Aorta (tissue), 5 donors: ENCODE measurements at regions not wholly inside any gene's neighbourhood (a gene's known extent, or its start where the extent isn't known, plus 50 kb on each side); places are given as distances from the start of the nearest gene placed in this dataset.
A peak's percentile ranks its signal among the peaks of the same experiment; 100 is the strongest.

Source experiments
- ATAC-seq: fragments of 200-7000 bp; cut with Tn5 transposase; one replicate; pipeline ENCODE4 v1.9.1; 2022; ENCODE audit warnings: moderate library complexity; ENCODE audit not compliant: low FRiP score
- DNase-seq, 2 donors: peaks; one replicate each; pipeline ENCODE4 v3.0.0-alpha.2; 2020
- H3K27ac ChIP-seq, 2 donors: one replicate each; pipeline ENCODE4 v1.5.1; 2013; ENCODE audit warnings: low read length in 2 of 2, mild to moderate bottlenecking in 2 of 2, moderate library complexity in 2 of 2, control low read depth in 1 of 2, inconsistent platforms in 1 of 2, low read depth in 1 of 2
- H3K27me3 ChIP-seq, 2 donors: one replicate each; pipeline ENCODE4 v1.6.1; 2013; ENCODE audit warnings: control low read depth in 1 of 2, low read length in 1 of 2, mild to moderate bottlenecking in 1 of 2, moderate library complexity in 1 of 2; ENCODE audit not compliant: insufficient read depth in 2 of 2, control insufficient read depth in 1 of 2
- H3K36me3 ChIP-seq, 2 donors: one replicate each; pipeline ENCODE4 v1.6.1; 2013; ENCODE audit warnings: control low read depth in 1 of 2, low read length in 1 of 2, mild to moderate bottlenecking in 1 of 2; ENCODE audit not compliant: insufficient read depth in 2 of 2, control insufficient read depth in 1 of 2
- H3K4me1 ChIP-seq, 2 donors: one replicate each; pipeline ENCODE4 v1.6.1; 2013; ENCODE audit warnings: low read length in 2 of 2, control low read depth in 1 of 2, mild to moderate bottlenecking in 1 of 2, moderate library complexity in 1 of 2; ENCODE audit not compliant: insufficient read depth in 2 of 2, control insufficient read depth in 1 of 2
- H3K4me3 ChIP-seq, 2 donors: one replicate each; pipeline ENCODE4 v1.5.1; 2013; ENCODE audit warnings: low read length in 2 of 2, control low read depth in 1 of 2, mild to moderate bottlenecking in 1 of 2
- H3K9me3 ChIP-seq: one replicate; pipeline ENCODE4 v1.6.1; 2013; ENCODE audit warnings: mild to moderate bottlenecking, low read length; ENCODE audit not compliant: control insufficient read depth
- WGBS, 2 donors: extraction: QIAGEN DNeasy Blood & Tissue Kit; methylation state at CpG; one replicate each; pipeline ENCODE4 v1.1.7; 2013; 5-methylcytosine and 5-hydroxymethylcytosine counted together
- intact Hi-C, 2 donors: fragments of 100-400 bp; cut with DNase I; formaldehyde crosslinking; loops; one replicate each; pipeline versions ENCODE4 v1.14.2 to v1.15.0; 2022
- donor health status: healthy with polysubstance abuse.
- donor health status: Bipolar disorder and iron deficiency.
- donor health status: DM: no; HTN: no; CAD: no.
- donor health status: DM: no; HTN: no; CAD: no.
- donor health status: DM: yes; HTN: yes; CAD: no.

DNA sequence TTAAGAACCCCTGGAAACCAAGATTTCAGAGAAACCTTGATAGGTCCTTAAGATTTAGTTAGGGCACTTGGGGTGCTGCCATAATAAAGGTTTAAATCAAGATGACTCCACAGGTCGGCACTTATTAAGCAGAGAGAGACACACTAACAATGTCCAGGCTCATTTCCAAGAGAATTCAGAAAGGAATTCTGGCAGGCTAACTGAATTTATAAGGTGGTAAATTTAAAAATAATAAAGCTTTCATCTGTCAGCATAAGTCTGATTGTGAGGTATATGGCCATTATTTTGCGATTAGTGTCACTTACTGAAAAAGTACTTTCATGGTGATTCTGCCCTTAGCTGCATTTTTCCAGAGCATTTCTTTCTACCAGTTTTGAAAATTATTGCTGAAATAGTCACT is 472.7 kb downstream of the ARAP2 start:
- WGBS, 2 donors, result 8 to 20% methylated on average over 2 of the region's 2 CpGs

DNA sequence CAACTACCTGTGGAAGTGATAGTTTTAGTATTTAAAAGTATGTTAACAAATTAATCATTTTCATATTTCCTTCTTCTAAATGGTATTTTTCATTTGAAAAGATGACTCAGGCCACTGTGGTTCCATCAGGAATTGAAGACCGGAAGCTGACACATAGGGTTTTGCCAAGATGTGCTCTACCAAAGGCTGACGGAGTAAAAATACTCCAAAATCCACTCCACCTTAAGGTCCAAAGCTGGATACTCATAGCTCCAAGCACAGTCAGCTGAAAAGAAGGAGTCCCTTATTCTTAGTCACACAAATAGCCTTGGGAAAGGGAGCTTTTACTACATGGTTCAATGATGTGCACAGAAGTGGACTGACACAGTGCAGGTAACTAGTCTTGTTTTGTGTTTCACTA is 472.0 kb downstream of the ARAP2 start:
- ATAC-seq, result no peak
- Histone ChIP-seq H3K4me1 (no peaks in the 10 kb centered on the region), H3K9me3 (no peaks in the 10 kb centered on the region), H3K4me3 (no peak overlapping the region), H3K27ac (no peak overlapping the region), H3K27me3 (no peaks in the 10 kb centered on the region), H3K36me3 (no peaks in the 10 kb centered on the region)
- 77 to 85% methylated on average over 2 of the region's 2 CpGs for WGBS, 2 donors
- DNase-seq, result no peak
- intact Hi-C loops, result no loop called here

More for the DNA sequence above, 472.7 kb downstream of the ARAP2 start:
- Histone ChIP-seq H3K36me3 (no peaks in the 10 kb centered on the region), H3K9me3 (no peaks in the 10 kb centered on the region), H3K4me1 (no peaks in the 10 kb centered on the region), H3K27me3 (no peaks in the 10 kb centered on the region), H3K27ac (no peak overlapping the region), H3K4me3 (no peak overlapping the region)
- intact Hi-C loops, result no loop called here
- DNase-seq, result no peak
- ATAC-seq, result no peak

DNA sequence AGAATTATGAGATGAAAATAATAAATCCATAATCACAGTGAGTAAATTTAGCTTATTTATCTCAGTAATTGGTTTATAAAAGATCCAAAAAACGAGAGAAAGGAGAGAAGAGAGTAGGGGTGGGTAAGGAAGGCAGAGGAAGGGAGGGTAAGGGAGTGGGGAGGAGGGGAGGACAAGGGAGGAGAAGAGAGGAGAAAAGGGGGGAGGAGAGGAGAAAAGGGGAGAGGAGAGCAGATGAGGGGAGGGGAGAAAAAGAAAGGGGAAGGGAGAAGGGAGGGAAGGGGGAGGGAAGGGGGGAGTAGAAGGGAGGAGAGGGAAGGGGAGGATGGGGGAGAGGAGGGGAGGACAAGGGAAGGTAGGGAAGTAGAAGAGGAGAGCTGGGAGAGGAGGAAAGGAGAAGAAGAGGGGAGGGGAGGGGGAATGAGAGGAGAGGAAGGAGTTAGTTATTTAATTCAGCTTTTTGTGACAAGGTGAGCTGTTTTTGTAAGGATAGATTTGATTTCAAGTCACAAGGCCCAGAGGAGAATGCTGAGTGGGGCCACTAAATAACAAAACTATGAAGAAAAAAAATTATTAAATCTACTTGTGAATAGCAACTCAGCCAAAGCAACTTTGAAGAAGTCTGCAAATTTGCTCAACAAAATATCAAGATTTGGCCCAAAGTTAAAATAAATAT is 454.3 kb downstream of the ARAP2 start:
- no peak for DNase-seq
- Histone ChIP-seq H3K36me3 (no peaks in the 10 kb centered on the region), H3K4me1 (no peaks in the 10 kb centered on the region), H3K9me3 (no peaks in the 10 kb centered on the region), H3K27me3 (no peaks in the 10 kb centered on the region), H3K27ac (no peak overlapping the region), H3K4me3 (no peak overlapping the region)
- intact Hi-C loops, result no loop called here
- ATAC-seq, result no peak
- WGBS, 2 donors, result 47 to 58% methylated on average over 1 of the region's 1 CpG

DNA sequence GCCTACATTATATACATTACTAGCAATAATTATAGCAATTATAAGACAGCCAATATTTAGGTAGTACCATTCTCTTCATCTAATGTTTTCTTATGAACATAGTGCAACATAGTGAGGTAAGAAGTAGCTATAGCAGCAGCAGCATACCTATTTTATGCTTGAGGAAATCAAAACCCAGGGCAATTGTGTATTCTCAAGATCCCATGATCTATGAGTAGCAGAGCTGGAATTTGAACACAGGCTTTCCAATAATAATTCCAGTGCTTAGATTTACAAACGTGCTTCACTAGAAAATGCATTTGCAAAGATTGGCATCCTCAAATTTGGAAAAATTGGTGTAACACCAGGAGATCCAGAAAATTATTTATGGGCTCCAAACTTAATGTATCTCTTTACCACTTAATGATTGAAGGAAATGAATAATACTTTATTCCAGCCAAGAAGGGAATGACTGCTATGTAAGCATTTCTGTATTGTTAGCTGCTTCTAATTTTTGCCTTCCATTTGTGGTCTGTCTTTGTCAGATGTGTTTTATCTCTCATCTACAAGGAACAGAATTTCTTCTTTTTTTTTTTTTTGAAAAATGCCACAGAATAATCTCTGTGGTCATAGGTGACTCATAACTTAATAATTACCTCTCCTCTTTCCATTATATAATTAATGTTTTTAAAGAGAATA is 451.1 kb downstream of the ARAP2 start:
- intact Hi-C loops, result no loop called here
- H3K36me3 ChIP-seq, result no peaks in the 10 kb centered on the region
- no peaks in the 10 kb centered on the region for H3K4me1 ChIP-seq
- ATAC-seq (no peak), DNase-seq (no peak)
- H3K9me3 ChIP-seq, result no peaks in the 10 kb centered on the region
- no peaks in the 10 kb centered on the region for H3K27me3 ChIP-seq
- no peak overlapping the region for H3K27ac ChIP-seq
- H3K4me3 ChIP-seq, result no peak overlapping the region
- whole genome bisulfite sequencing, 2 donors, result 37 to 43% methylated on average over 1 of the region's 1 CpG

DNA sequence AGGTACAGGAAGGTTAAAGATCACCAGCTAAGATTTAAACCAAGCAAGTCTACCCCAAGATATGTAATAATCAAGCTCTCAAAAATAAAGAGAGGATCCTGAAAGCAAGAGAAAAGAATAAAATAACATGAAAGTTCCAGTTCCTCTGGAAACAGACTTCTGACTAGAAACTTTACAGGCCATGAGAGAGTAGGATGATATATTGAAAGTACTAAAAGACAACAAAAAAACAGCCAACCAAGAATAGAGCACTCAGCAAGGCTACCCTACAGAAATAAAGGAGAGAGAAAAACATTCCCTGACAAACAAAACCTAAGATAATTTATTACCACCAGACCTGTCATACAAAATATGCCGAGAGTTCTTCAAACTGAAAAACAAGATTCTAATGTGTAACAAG is 450.5 kb downstream of the ARAP2 start:
- H3K27me3 ChIP-seq, result no peaks in the 10 kb centered on the region
- 27 to 44% methylated on average over 1 of the region's 1 CpG for whole genome bisulfite sequencing, 2 donors
- no peak overlapping the region for H3K27ac ChIP-seq
- no peaks in the 10 kb centered on the region for H3K9me3 ChIP-seq
- intact Hi-C loops, result no loop called here
- DNase-seq (no peak), ATAC-seq (no peak)
- no peaks in the 10 kb centered on the region for H3K4me1 ChIP-seq
- no peaks in the 10 kb centered on the region for H3K36me3 ChIP-seq
- no peak overlapping the region for H3K4me3 ChIP-seq

DNA sequence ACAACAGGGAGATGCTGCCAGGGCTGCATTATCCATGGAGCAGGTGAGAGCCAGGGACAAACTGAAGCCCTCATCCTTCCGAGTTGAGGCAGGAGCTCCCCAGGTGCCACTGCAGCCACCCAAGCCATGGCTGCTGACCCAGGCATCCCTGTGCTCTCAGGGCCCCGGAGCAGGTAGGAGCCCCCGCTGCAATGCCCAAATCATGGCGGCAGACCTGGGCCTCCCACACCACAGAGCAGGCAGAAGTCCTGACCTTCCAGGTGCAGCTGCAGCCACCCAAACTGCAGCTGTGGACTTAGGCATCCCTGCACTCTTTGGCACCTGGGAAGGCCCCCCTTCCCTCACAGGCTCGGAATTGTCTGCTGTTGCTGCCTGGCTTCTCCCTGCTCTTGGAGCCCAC is 443.6 kb downstream of the ARAP2 start:
- DNase-seq (no peak), ATAC-seq (no peak)
- intact Hi-C loops, result no loop called here
- no peaks in the 10 kb centered on the region for H3K27me3 ChIP-seq
- no peaks in the 10 kb centered on the region for H3K36me3 ChIP-seq
- H3K4me3 ChIP-seq, result no peak overlapping the region
- no peaks in the 10 kb centered on the region for H3K9me3 ChIP-seq
- no peaks in the 10 kb centered on the region for H3K4me1 ChIP-seq
- 82 to 93% methylated on average over 5 of the region's 5 CpGs for WGBS, 2 donors
- no peak overlapping the region for H3K27ac ChIP-seq

DNA sequence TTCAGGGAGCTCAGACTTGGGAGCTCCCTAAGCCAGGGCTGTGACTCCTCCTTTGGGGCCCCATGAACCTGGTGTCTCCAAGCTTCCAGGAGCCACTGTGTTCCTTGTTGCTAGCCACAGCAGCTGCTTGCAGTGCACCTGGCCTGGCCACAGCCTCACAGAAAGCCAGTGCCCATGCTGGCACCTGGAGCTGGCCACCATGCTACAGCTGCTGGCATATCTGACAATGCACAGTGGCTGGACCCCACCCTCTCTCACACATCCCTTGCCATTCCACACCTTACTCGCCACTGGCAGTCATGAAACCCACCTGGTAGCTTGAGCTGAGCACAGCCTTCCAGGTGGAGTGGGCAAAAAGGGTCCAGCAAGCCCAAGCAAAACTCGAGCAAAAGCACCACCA is 441.7 kb downstream of the ARAP2 start:
- H3K4me1 ChIP-seq, result no peaks in the 10 kb centered on the region
- H3K27ac ChIP-seq, result no peak overlapping the region

DNA sequence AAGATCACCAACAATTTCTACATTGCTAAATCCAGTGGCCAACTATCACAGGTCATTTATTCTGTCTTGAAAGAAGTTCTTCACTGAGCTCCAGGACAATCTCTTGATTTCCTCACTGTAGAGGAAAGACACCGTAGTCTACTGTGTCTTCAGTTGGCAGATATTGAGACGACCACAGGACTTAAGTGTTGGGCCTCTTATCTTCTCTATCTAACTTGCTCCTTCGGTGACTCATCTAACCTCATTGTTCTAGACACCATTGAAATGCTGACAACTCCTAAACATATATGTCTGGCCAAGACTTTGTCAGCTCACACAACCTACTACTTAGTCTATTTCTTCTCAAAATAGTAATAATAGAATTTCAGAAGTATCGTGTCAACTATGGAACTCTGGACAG is 425.8 kb downstream of the ARAP2 start:
- WGBS, 2 donors, result 80 to 83% methylated on average over 4 of the region's 4 CpGs
- Histone ChIP-seq H3K36me3 (no peaks in the 10 kb centered on the region), H3K27ac (no peak overlapping the region), H3K27me3 (no peaks in the 10 kb centered on the region), H3K4me3 (no peak overlapping the region), H3K4me1 (no peaks in the 10 kb centered on the region), H3K9me3 (no peaks in the 10 kb centered on the region)
- DNase-seq (no peak), ATAC-seq (no peak)
- intact Hi-C loops, result no loop called here

More for the DNA sequence above, 441.7 kb downstream of the ARAP2 start:
- ATAC-seq (no peak), DNase-seq (peak in 1 of 2 donors; percentile 23)
- no peaks in the 10 kb centered on the region for H3K36me3 ChIP-seq
- H3K27me3 ChIP-seq, result no peaks in the 10 kb centered on the region
- intact Hi-C loops, result no loop called here
- H3K4me3 ChIP-seq, result no peak overlapping the region
- 71 to 82% methylated on average over 2 of the region's 2 CpGs for WGBS, 2 donors
- H3K9me3 ChIP-seq, result no peaks in the 10 kb centered on the region

DNA sequence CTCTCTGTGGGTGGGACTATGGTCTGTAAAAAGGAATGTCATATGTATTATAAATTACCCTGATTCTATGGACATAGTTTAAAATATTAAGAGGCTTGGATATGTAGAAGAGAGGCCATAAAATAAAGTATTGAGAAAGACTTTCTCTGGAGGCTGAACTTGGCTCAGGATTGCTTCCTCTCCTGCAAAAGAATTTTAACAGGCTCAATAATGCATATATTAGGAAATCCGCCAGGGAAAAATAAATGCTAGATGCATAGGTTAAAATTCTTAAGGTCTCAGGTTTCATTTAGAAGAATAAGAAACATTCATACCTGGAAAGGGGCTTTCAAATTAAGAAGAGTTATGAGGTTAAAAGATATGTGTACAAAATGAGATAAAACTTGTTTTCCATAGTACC is 424.3 kb downstream of the ARAP2 start:
- intact Hi-C loops, result no loop called here
- Histone ChIP-seq H3K36me3 (no peaks in the 10 kb centered on the region), H3K9me3 (no peaks in the 10 kb centered on the region), H3K4me3 (no peak overlapping the region), H3K27ac (no peak overlapping the region), H3K4me1 (no peaks in the 10 kb centered on the region), H3K27me3 (no peaks in the 10 kb centered on the region)
- WGBS, 2 donors, result 53 to 80% methylated on average over 1 of the region's 1 CpG
- ATAC-seq (no peak), DNase-seq (no peak)
